Kidney epithelial cell (primary cell): ENCODE measurements at regions not wholly inside any gene's neighbourhood (a gene's known extent, or its start where the extent isn't known, plus 50 kb on each side); places are given as distances from the start of the nearest gene placed in this dataset.
"Not testable (repeated sequence)": the region's sequence is repeated elsewhere in the genome, so short reads cannot be mapped to it uniquely, and the experiment has no call there.

ENCODE experiments used
- DNase-seq: peaks from one replicate; pipeline ENCODE4 v3.0.0-alpha.2; 2010; ENCODE audit warnings: low read depth
- H3K27me3 ChIP-seq: 2 replicates; pipeline ENCODE4 v1.6.0; 2011; ENCODE audit warnings: low read length; ENCODE audit not compliant: control insufficient read depth, insufficient read depth
- H3K36me3 ChIP-seq: 2 replicates; pipeline ENCODE4 v1.5.1; 2011; ENCODE audit warnings: low read length; ENCODE audit not compliant: control insufficient read depth, insufficient read depth
- H3K4me3 ChIP-seq: 2 replicates; pipeline ENCODE4 v1.5.1; 2011; ENCODE audit warnings: low read depth, mild to moderate bottlenecking, control low read depth, low read length
- CTCF ChIP-seq: IDR thresholded peaks from 2 replicates; pipeline ENCODE4 v1.5.1; 2011; ENCODE audit warnings: mild to moderate bottlenecking, moderate library complexity, low read length, control low read depth, inconsistent platforms; ENCODE audit not compliant: insufficient read depth, poor library complexity, severe bottlenecking

GRCh38 chr5:142215915-142216681 lies 107.5 kb downstream of the NDFIP1 start:
- Histone ChIP-seq H3K27me3 (no peaks in the 10 kb centered on the region), H3K36me3 (no peaks in the 10 kb centered on the region), H3K4me3 (no peak overlapping the region)
- TF ChIP-seq CTCF: peak; percentile 7
- peak; percentile 95 for DNase-seq

GRCh38 chr5:142213077-142213476 lies 104.5 kb downstream of the NDFIP1 start:
- TF ChIP-seq CTCF: no peak
- DNase-seq: no peak

GRCh38 chr5:142211918-142212317 lies 103.3 kb downstream of the NDFIP1 start:
- DNase-seq: no peak
- no peak for TF ChIP-seq CTCF
- H3K27me3 ChIP-seq: no peaks in the 10 kb centered on the region
- H3K4me3 ChIP-seq: no peak overlapping the region
- H3K36me3 ChIP-seq: no peaks in the 10 kb centered on the region

More at GRCh38 chr5:142213077-142213476, 104.5 kb downstream of the NDFIP1 start:
- Histone ChIP-seq H3K36me3 (no peaks in the 10 kb centered on the region), H3K27me3 (no peaks in the 10 kb centered on the region), H3K4me3 (no peak overlapping the region)

GRCh38 chr5:142210864-142211412 lies 102.4 kb downstream of the NDFIP1 start:
- H3K27me3 ChIP-seq: no peaks in the 10 kb centered on the region
- no peak for TF ChIP-seq CTCF
- H3K36me3 ChIP-seq: no peaks in the 10 kb centered on the region
- no peak overlapping the region for H3K4me3 ChIP-seq
- DNase-seq: no peak

GRCh38 chr5:142210011-142210410 lies 101.4 kb downstream of the NDFIP1 start:
- no peak for TF ChIP-seq CTCF

GRCh38 chr5:142208777-142209312 lies 100.3 kb downstream of the NDFIP1 start:
- no peak overlapping the region for H3K4me3 ChIP-seq

More at GRCh38 chr5:142210011-142210410, 101.4 kb downstream of the NDFIP1 start:
- no peaks in the 10 kb centered on the region for H3K27me3 ChIP-seq
- no peak for DNase-seq
- H3K4me3 ChIP-seq: no peak overlapping the region
- H3K36me3 ChIP-seq: no peaks in the 10 kb centered on the region

GRCh38 chr5:142208244-142208643 lies 99.7 kb downstream of the NDFIP1 start:
- not testable (repeated sequence) for H3K27me3 ChIP-seq, DNase-seq, H3K36me3 ChIP-seq, H3K4me3 ChIP-seq

More at GRCh38 chr5:142208777-142209312, 100.3 kb downstream of the NDFIP1 start:
- no peaks in the 10 kb centered on the region for H3K36me3 ChIP-seq
- no peak for TF ChIP-seq CTCF
- no peak for DNase-seq
- H3K27me3 ChIP-seq: no peaks in the 10 kb centered on the region
